Retinal pigment epithelial cell (primary cell): ENCODE measurements at regions not wholly inside any gene's neighbourhood (a gene's known extent, or its start where the extent isn't known, plus 50 kb on each side); places are given as distances from the start of the nearest gene placed in this dataset.
"Not testable (repeated sequence)": the region's sequence is repeated elsewhere in the genome, so short reads cannot be mapped to it uniquely, and the experiment has no call there.

Experiments
- DNase-seq: peaks from one replicate; pipeline ENCODE4 v3.0.0-alpha.2; 2010; ENCODE audit warnings: low read depth
- H3K4me3 ChIP-seq: 2 replicates; pipeline ENCODE4 v1.5.1; 2011; ENCODE audit warnings: mild to moderate bottlenecking, low read length, control low read depth, moderate library complexity
- CTCF ChIP-seq: conservative IDR thresholded peaks from 2 replicates; pipeline ENCODE4 v1.5.1; 2011; ENCODE audit warnings: low read depth, low read length, control low read depth, inconsistent platforms

DNA sequence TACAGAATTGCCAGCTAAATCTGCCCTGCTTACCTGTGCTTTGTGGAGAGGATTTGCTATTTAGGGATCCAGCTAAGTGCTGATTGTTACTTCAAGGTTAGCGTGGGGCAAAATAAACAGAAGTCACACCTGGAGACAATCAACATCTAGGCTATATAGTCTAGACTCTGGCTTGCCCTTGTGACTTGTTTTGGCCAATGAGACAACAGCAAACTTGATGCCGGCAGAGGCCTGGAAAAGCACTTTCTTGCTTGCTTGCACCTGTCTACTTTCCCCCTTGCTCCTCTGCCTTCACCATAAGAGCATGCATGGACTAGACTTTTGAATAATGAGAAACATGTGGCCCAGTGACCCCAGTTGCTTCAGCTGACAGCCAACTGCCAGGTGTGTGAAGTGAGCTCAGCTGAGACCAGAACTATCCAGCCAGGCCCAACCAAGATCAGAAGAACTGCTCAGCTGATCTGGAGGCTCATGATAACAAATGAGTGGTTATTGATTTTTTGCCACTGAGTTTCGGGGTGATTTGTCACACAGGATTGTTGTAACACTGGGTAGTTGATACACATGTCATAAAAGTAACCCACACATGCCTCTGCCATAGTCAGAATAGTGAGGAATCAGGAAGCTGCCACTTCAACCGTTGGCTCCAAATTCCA lies 164.4 kb downstream of the RBMX2 start:
- no peak for DNase-seq
- no peak overlapping the region for H3K4me3 ChIP-seq
- no peak for TF ChIP-seq CTCF

- not testable (repeated sequence) for H3K4me3 ChIP-seq, DNase-seq
Observed at GRCh38 chrX:130573030-130573429, 171.2 kb downstream of the RBMX2 start.
